Loucy (cell line): ENCODE measurements at regions not wholly inside any gene's neighbourhood (a gene's known extent, or its start where the extent isn't known, plus 50 kb on each side); places are given as distances from the start of the nearest gene placed in this dataset.

Experiments used
- EZH2phosphoT487 ChIP-seq: fragments of 200-600 bp; IDR thresholded peaks from 2 replicates; pipeline ENCODE4 v1.6.1; 2018; ENCODE audit warnings: antibody characterized with exemption, mild to moderate bottlenecking, moderate library complexity, borderline replicate concordance
- TF ChIP-seq, protein P1 (sequence below): fragments of 200-600 bp; sonication (generic); conservative IDR thresholded peaks from 2 replicates; pipeline ENCODE4 v1.5.1; 2014; ENCODE audit warnings: mild to moderate bottlenecking, antibody characterized with exemption, low read length

DNA sequence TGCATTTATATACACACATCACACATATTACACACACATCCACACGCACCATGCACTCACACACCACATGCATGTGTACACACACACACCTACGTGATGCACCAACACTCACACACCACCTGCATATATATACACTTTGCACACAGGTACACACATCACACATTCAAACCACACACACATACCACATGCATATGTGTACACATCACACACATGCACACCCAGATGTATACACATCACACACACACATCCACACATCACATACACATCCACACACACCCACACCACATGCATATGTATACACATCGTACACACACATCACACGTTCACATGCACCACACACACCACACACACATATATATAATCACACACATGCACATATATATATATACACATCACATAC lies 281.8 kb downstream of the IRF8 start:
- TF ChIP-seq, protein P1, sequence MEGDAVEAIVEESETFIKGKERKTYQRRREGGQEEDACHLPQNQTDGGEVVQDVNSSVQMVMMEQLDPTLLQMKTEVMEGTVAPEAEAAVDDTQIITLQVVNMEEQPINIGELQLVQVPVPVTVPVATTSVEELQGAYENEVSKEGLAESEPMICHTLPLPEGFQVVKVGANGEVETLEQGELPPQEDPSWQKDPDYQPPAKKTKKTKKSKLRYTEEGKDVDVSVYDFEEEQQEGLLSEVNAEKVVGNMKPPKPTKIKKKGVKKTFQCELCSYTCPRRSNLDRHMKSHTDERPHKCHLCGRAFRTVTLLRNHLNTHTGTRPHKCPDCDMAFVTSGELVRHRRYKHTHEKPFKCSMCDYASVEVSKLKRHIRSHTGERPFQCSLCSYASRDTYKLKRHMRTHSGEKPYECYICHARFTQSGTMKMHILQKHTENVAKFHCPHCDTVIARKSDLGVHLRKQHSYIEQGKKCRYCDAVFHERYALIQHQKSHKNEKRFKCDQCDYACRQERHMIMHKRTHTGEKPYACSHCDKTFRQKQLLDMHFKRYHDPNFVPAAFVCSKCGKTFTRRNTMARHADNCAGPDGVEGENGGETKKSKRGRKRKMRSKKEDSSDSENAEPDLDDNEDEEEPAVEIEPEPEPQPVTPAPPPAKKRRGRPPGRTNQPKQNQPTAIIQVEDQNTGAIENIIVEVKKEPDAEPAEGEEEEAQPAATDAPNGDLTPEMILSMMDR, result no peak
- TF ChIP-seq EZH2phosphoT487, result no peak
